ENCODE measurements at regions not wholly inside any gene's neighbourhood (a gene's known extent, or its start where the extent isn't known, plus 50 kb on each side); places are given as distances from the start of the nearest gene placed in this dataset.

GRCh38 chr5:162769019-162769418, 668.4 kb upstream of the CCNG1 start:
- H3K9ac ChIP-seq (ENCODE audit: low read length), result no peak overlapping the region
- no peak for DNase-seq
- no peak overlapping the region for H3K27ac ChIP-seq (ENCODE audit: low read length, poor library complexity, severe bottlenecking)
- H2AK5ac ChIP-seq (ENCODE audit: low read length, severe bottlenecking), result no peak overlapping the region
- no peaks in the 10 kb centered on the region for H3K79me1 ChIP-seq (replicated peaks; ENCODE audit: low read length, poor library complexity, severe bottlenecking)
- no peaks in the 10 kb centered on the region for H3K4me1 ChIP-seq (ENCODE audit: control insufficient read depth, insufficient read depth, low read depth, low read length)
- no peak overlapping the region for H3K4ac ChIP-seq (ENCODE audit: low read depth in 1 of 2, low read length in 2 of 2)
- no peaks in the 10 kb centered on the region for H3K27me3 ChIP-seq (ENCODE audit: control insufficient read depth in 1 of 2, insufficient read depth in 1 of 2, low read length in 2 of 2)
- 0% methylated on average over 2 of the region's 4 CpGs for WGBS
- H3K4me3 ChIP-seq (ENCODE audit: insufficient read depth in 1 of 2, low read depth in 1 of 2, low read length in 2 of 2), result no peak overlapping the region
- no peak overlapping the region for H2BK5ac ChIP-seq (ENCODE audit: low read depth, low read length, poor library complexity, severe bottlenecking)
- H3K14ac ChIP-seq (ENCODE audit: low read length in 2 of 2), result no peak overlapping the region
- no peak overlapping the region for H4K8ac ChIP-seq (ENCODE audit: low read length)
- H2BK12ac ChIP-seq (ENCODE audit: low read length in 2 of 2), result no peak overlapping the region
- no peak overlapping the region for H3K18ac ChIP-seq (ENCODE audit: low read depth in 1 of 2, low read length in 2 of 2)
- H2BK120ac ChIP-seq (ENCODE audit: low read depth, low read length), result no peak overlapping the region
- peaks cover 9% of the 10 kb centered on the region for H3K9me3 ChIP-seq (ENCODE audit: control insufficient read depth, low read length)
- no peak overlapping the region for H2AFZ ChIP-seq (ENCODE audit: low read depth, low read length)
- no peak overlapping the region for H3K23ac ChIP-seq (ENCODE audit: low read length in 2 of 2)
- no peak overlapping the region for H3K4me2 ChIP-seq (ENCODE audit: low read length, poor library complexity, severe bottlenecking)
- no peak overlapping the region for H4K91ac ChIP-seq (ENCODE audit: low read length)
- H2BK15ac ChIP-seq (ENCODE audit: low read depth, poor library complexity, severe bottlenecking), result no peak overlapping the region
- no peaks in the 10 kb centered on the region for H3K36me3 ChIP-seq (ENCODE audit: control insufficient read depth in 1 of 2, insufficient read depth in 2 of 2, low read depth in 1 of 2, low read length in 2 of 2)

- Histone ChIP-seq H2AFZ (ENCODE audit: low read depth, low read length) (no peak overlapping the region), H3K9ac (ENCODE audit: low read length) (no peak overlapping the region), H2BK12ac (ENCODE audit: low read length in 2 of 2) (no peak overlapping the region), H3K4me3 (ENCODE audit: insufficient read depth in 1 of 2, low read depth in 1 of 2, low read length in 2 of 2) (no peak overlapping the region), H3K9me3 (ENCODE audit: control insufficient read depth, low read length) (peaks cover 22% of the 10 kb centered on the region), H3K36me3 (ENCODE audit: control insufficient read depth in 1 of 2, insufficient read depth in 2 of 2, low read depth in 1 of 2, low read length in 2 of 2) (no peaks in the 10 kb centered on the region), H3K79me1 (replicated peaks; ENCODE audit: low read length, poor library complexity, severe bottlenecking) (no peaks in the 10 kb centered on the region), H3K27ac (ENCODE audit: low read length, poor library complexity, severe bottlenecking) (no peak overlapping the region), H2BK120ac (ENCODE audit: low read depth, low read length) (no peak overlapping the region), H3K4ac (ENCODE audit: low read depth in 1 of 2, low read length in 2 of 2) (no peak overlapping the region), H2BK5ac (ENCODE audit: low read depth, low read length, poor library complexity, severe bottlenecking) (no peak overlapping the region), H4K8ac (ENCODE audit: low read length) (no peak overlapping the region), H3K4me2 (ENCODE audit: low read length, poor library complexity, severe bottlenecking) (no peak overlapping the region), H2AK5ac (ENCODE audit: low read length, severe bottlenecking) (no peak overlapping the region), H4K91ac (ENCODE audit: low read length) (no peak overlapping the region), H3K23ac (ENCODE audit: low read length in 2 of 2) (no peak overlapping the region), H3K27me3 (ENCODE audit: control insufficient read depth in 1 of 2, insufficient read depth in 1 of 2, low read length in 2 of 2) (no peaks in the 10 kb centered on the region), H3K14ac (ENCODE audit: low read length in 2 of 2) (no peak overlapping the region), H3K4me1 (ENCODE audit: control insufficient read depth, insufficient read depth, low read depth, low read length) (no peaks in the 10 kb centered on the region), H3K18ac (ENCODE audit: low read depth in 1 of 2, low read length in 2 of 2) (no peak overlapping the region), H2BK15ac (ENCODE audit: low read depth, poor library complexity, severe bottlenecking) (no peak overlapping the region)
- no peak for DNase-seq
- 80% methylated on average over 1 of the region's 1 CpG for WGBS
Measured at GRCh38 chr5:162785673-162786072, 651.7 kb upstream of the CCNG1 start.

GRCh38 chr5:162786234-162786633, 651.2 kb upstream of the CCNG1 start:
- H3K4me2 ChIP-seq (ENCODE audit: low read length, poor library complexity, severe bottlenecking), result no peak overlapping the region
- no peak for DNase-seq
- H3K9ac ChIP-seq (ENCODE audit: low read length), result no peak overlapping the region
- no CpG with 5 or more reads among the region's 1 CpG for WGBS
- H3K4me1 ChIP-seq (ENCODE audit: control insufficient read depth, insufficient read depth, low read depth, low read length), result no peaks in the 10 kb centered on the region
- H3K4me3 ChIP-seq (ENCODE audit: insufficient read depth in 1 of 2, low read depth in 1 of 2, low read length in 2 of 2), result no peak overlapping the region
- H3K9me3 ChIP-seq (ENCODE audit: control insufficient read depth, low read length), result peaks cover 22% of the 10 kb centered on the region
- no peak overlapping the region for H2BK15ac ChIP-seq (ENCODE audit: low read depth, poor library complexity, severe bottlenecking)
- H2BK5ac ChIP-seq (ENCODE audit: low read depth, low read length, poor library complexity, severe bottlenecking), result no peak overlapping the region
- no peak overlapping the region for H3K14ac ChIP-seq (ENCODE audit: low read length in 2 of 2)
- H2BK120ac ChIP-seq (ENCODE audit: low read depth, low read length), result no peak overlapping the region
- no peak overlapping the region for H3K18ac ChIP-seq (ENCODE audit: low read depth in 1 of 2, low read length in 2 of 2)
- no peak overlapping the region for H3K4ac ChIP-seq (ENCODE audit: low read depth in 1 of 2, low read length in 2 of 2)
- H3K27me3 ChIP-seq (ENCODE audit: control insufficient read depth in 1 of 2, insufficient read depth in 1 of 2, low read length in 2 of 2), result no peaks in the 10 kb centered on the region
- H2AK5ac ChIP-seq (ENCODE audit: low read length, severe bottlenecking), result no peak overlapping the region
- no peaks in the 10 kb centered on the region for H3K36me3 ChIP-seq (ENCODE audit: control insufficient read depth in 1 of 2, insufficient read depth in 2 of 2, low read depth in 1 of 2, low read length in 2 of 2)
- H4K8ac ChIP-seq (ENCODE audit: low read length), result no peak overlapping the region
- no peak overlapping the region for H2BK12ac ChIP-seq (ENCODE audit: low read length in 2 of 2)
- H4K91ac ChIP-seq (ENCODE audit: low read length), result no peak overlapping the region
- no peak overlapping the region for H3K23ac ChIP-seq (ENCODE audit: low read length in 2 of 2)
- no peak overlapping the region for H2AFZ ChIP-seq (ENCODE audit: low read depth, low read length)
- H3K27ac ChIP-seq (ENCODE audit: low read length, poor library complexity, severe bottlenecking), result no peak overlapping the region
- H3K79me1 ChIP-seq (replicated peaks; ENCODE audit: low read length, poor library complexity, severe bottlenecking), result no peaks in the 10 kb centered on the region

- H3K4me1 ChIP-seq (ENCODE audit: control insufficient read depth, insufficient read depth, low read depth, low read length), result no peaks in the 10 kb centered on the region
- no peaks in the 10 kb centered on the region for H3K79me1 ChIP-seq (replicated peaks; ENCODE audit: low read length, poor library complexity, severe bottlenecking)
- H2BK12ac ChIP-seq (ENCODE audit: low read length in 2 of 2), result no peak overlapping the region
- WGBS, result 41% methylated on average over 1 of the region's 3 CpGs
- no peak overlapping the region for H3K4me2 ChIP-seq (ENCODE audit: low read length, poor library complexity, severe bottlenecking)
- no peaks in the 10 kb centered on the region for H3K36me3 ChIP-seq (ENCODE audit: control insufficient read depth in 1 of 2, insufficient read depth in 2 of 2, low read depth in 1 of 2, low read length in 2 of 2)
- no peak overlapping the region for H3K27ac ChIP-seq (ENCODE audit: low read length, poor library complexity, severe bottlenecking)
- no peak overlapping the region for H2BK15ac ChIP-seq (ENCODE audit: low read depth, poor library complexity, severe bottlenecking)
- no peaks in the 10 kb centered on the region for H3K27me3 ChIP-seq (ENCODE audit: control insufficient read depth in 1 of 2, insufficient read depth in 1 of 2, low read length in 2 of 2)
- H2AK5ac ChIP-seq (ENCODE audit: low read length, severe bottlenecking), result no peak overlapping the region
- H3K18ac ChIP-seq (ENCODE audit: low read depth in 1 of 2, low read length in 2 of 2), result no peak overlapping the region
- H4K91ac ChIP-seq (ENCODE audit: low read length), result no peak overlapping the region
- no peak overlapping the region for H3K23ac ChIP-seq (ENCODE audit: low read length in 2 of 2)
- no peak overlapping the region for H3K4ac ChIP-seq (ENCODE audit: low read depth in 1 of 2, low read length in 2 of 2)
- no peak overlapping the region for H2BK5ac ChIP-seq (ENCODE audit: low read depth, low read length, poor library complexity, severe bottlenecking)
- DNase-seq, result no peak
- no peak overlapping the region for H4K8ac ChIP-seq (ENCODE audit: low read length)
- no peak overlapping the region for H2AFZ ChIP-seq (ENCODE audit: low read depth, low read length)
- peaks cover 21% of the 10 kb centered on the region for H3K9me3 ChIP-seq (ENCODE audit: control insufficient read depth, low read length)
- no peak overlapping the region for H3K4me3 ChIP-seq (ENCODE audit: insufficient read depth in 1 of 2, low read depth in 1 of 2, low read length in 2 of 2)
- no peak overlapping the region for H3K14ac ChIP-seq (ENCODE audit: low read length in 2 of 2)
- H3K9ac ChIP-seq (ENCODE audit: low read length), result no peak overlapping the region
- no peak overlapping the region for H2BK120ac ChIP-seq (ENCODE audit: low read depth, low read length)
Measured at GRCh38 chr5:162796507-162796906, 640.9 kb upstream of the CCNG1 start.
